CD4-positive, alpha-beta T cell (primary cell): ENCODE measurements at regions not wholly inside any gene's neighbourhood (a gene's known extent, or its start where the extent isn't known, plus 50 kb on each side); places are given as distances from the start of the nearest gene placed in this dataset.

Source experiments
- ATAC-seq: fragments of 200-7000 bp; cut with Tn5 transposase; one replicate; pipeline ENCODE4 v1.10.0; 2022; ENCODE audit warnings: mild to moderate bottlenecking; ENCODE audit not compliant: poor library complexity
- CTCF ChIA-PET: fragments of 350-600 bp; sonication (Branson Sonifier 250); formaldehyde crosslinking; loops from one replicate; lab custom pipeline; 2021; ENCODE audit warnings: antibody characterized with exemption, inconsistent platforms; lab: Charles Lee
- POLR2A ChIA-PET: fragments of 350-600 bp; sonication (Branson Sonifier 250); formaldehyde crosslinking; loops from one replicate; lab custom pipeline; 2021; ENCODE audit warnings: antibody characterized with exemption, inconsistent platforms; lab: Charles Lee
- DNase-seq, 14 experiments: peaks; one replicate each; pipeline ENCODE4 v3.0.0-alpha.2; 2013 to 2020; ENCODE audit warnings: mixed read lengths in 2 of 14
- H3K27ac ChIP-seq, 2 donors: one replicate each; pipeline versions ENCODE4 v1.5.1 to v1.7.0; 2013; ENCODE audit warnings: low read length in 2 of 2, low read depth in 1 of 2, mild to moderate bottlenecking in 1 of 2
- H3K27me3 ChIP-seq, 2 experiments: 1 replicate in 1 of 2; 2 replicates in 1 of 2; pipeline versions ENCODE4 v1.6.1 to v1.7.0; 2013; ENCODE audit warnings: low read length in 2 of 2, control low read depth in 1 of 2, mild to moderate bottlenecking in 1 of 2, moderate library complexity in 1 of 2; ENCODE audit not compliant: insufficient read depth in 2 of 2, control insufficient read depth in 1 of 2
- H3K36me3 ChIP-seq: one replicate; pipeline ENCODE4 v1.6.1; 2013; ENCODE audit warnings: low read length, control low read depth; ENCODE audit not compliant: insufficient read depth
- H3K4me1 ChIP-seq: one replicate; pipeline ENCODE4 v1.6.1; 2013; ENCODE audit warnings: low read length, control low read depth; ENCODE audit not compliant: insufficient read depth
- H3K4me3 ChIP-seq: one replicate; pipeline ENCODE4 v1.5.1; 2013; ENCODE audit warnings: mild to moderate bottlenecking, low read length, moderate library complexity
- H3K9me3 ChIP-seq, 2 experiments: 1 replicate in 1 of 2; 2 replicates in 1 of 2; pipeline versions ENCODE4 v1.6.1 to v1.7.0; 2013; ENCODE audit warnings: low read length in 2 of 2, mild to moderate bottlenecking in 2 of 2, control low read depth in 1 of 2, moderate library complexity in 1 of 2; ENCODE audit not compliant: control insufficient read depth in 1 of 2, insufficient read depth in 1 of 2
- H3K27ac Mint-ChIP-seq: one replicate; pipeline ENCODE4 v1.8.0; 2020; ENCODE audit warnings: mixed read lengths
- H3K27me3 Mint-ChIP-seq: one replicate; pipeline ENCODE4 v1.8.0; 2021; ENCODE audit warnings: mixed read lengths
- H3K36me3 Mint-ChIP-seq: one replicate; pipeline ENCODE4 v1.8.0; 2021; ENCODE audit warnings: low read depth, mixed read lengths
- H3K4me1 Mint-ChIP-seq: one replicate; pipeline ENCODE4 v1.8.0; 2021; ENCODE audit warnings: low read depth, mixed read lengths
- H3K4me3 Mint-ChIP-seq: one replicate; pipeline ENCODE4 v1.8.0; 2020; ENCODE audit warnings: mild to moderate bottlenecking, mixed read lengths
- H3K9me3 Mint-ChIP-seq: one replicate; pipeline ENCODE4 v1.8.0; 2020; ENCODE audit warnings: mixed read lengths
- intact Hi-C, 2 experiments: fragments of 100-400 bp; cut with DNase I in 1 of 2; cut with micrococcal nuclease in 1 of 2; formaldehyde crosslinking; loops; one replicate each; pipeline versions ENCODE4 v1.15.1 to v1.9.0; 2023 to 2025; cut with DNase I, micrococcal nuclease
- TF ChIP-seq, protein P1 (sequence below): fragments of 200-600 bp; IDR thresholded peaks from one replicate; pipeline ENCODE4 v1.8.0; 2022; ENCODE audit warnings: antibody characterized with exemption, mild to moderate bottlenecking

- Mint-ChIP-seq H3K27ac (no peak overlapping the region), H3K9me3 (no peaks in the 10 kb centered on the region), H3K4me1 (no peaks in the 10 kb centered on the region), H3K4me3 (no peak overlapping the region), H3K36me3 (no peaks in the 10 kb centered on the region), H3K27me3 (peaks cover 6% of the 10 kb centered on the region)
- POLR2A ChIA-PET: no interaction called here
- Histone ChIP-seq H3K27ac (no peak overlapping the region), H3K27me3 (peaks cover 0 to 9% of the 10 kb centered on the region in 2 experiments), H3K9me3 (no peaks in the 10 kb centered on the region), H3K36me3 (no peaks in the 10 kb centered on the region), H3K4me3 (no peak overlapping the region), H3K4me1 (no peaks in the 10 kb centered on the region)
- CTCF ChIA-PET: interaction anchor here (1.1 kb wide), 1 partner anchor 25 kb away, joined by 3 read pairs; no protein-coding TSS in a partner anchor
- ATAC-seq: no peak
- no peak for DNase-seq
- intact Hi-C loops: no loop called here
- TF ChIP-seq, protein P1, sequence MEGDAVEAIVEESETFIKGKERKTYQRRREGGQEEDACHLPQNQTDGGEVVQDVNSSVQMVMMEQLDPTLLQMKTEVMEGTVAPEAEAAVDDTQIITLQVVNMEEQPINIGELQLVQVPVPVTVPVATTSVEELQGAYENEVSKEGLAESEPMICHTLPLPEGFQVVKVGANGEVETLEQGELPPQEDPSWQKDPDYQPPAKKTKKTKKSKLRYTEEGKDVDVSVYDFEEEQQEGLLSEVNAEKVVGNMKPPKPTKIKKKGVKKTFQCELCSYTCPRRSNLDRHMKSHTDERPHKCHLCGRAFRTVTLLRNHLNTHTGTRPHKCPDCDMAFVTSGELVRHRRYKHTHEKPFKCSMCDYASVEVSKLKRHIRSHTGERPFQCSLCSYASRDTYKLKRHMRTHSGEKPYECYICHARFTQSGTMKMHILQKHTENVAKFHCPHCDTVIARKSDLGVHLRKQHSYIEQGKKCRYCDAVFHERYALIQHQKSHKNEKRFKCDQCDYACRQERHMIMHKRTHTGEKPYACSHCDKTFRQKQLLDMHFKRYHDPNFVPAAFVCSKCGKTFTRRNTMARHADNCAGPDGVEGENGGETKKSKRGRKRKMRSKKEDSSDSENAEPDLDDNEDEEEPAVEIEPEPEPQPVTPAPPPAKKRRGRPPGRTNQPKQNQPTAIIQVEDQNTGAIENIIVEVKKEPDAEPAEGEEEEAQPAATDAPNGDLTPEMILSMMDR: no peak
Observed at GRCh38 chr12:95402096-95402495, 71.9 kb upstream of the METAP2 start.

- ChIA-PET CTCF (no interaction called here), POLR2A (no interaction called here)
- H3K27ac ChIP-seq: no peak overlapping the region
- Mint-ChIP-seq H3K4me1 (no peaks in the 10 kb centered on the region), H3K36me3 (no peaks in the 10 kb centered on the region), H3K4me3 (no peak overlapping the region), H3K27ac (no peak overlapping the region), H3K27me3 (no peaks in the 10 kb centered on the region), H3K9me3 (no peaks in the 10 kb centered on the region)
- no peaks in the 10 kb centered on the region for H3K4me1 ChIP-seq
- no peak overlapping the region for H3K4me3 ChIP-seq
- TF ChIP-seq, protein P1: no peak
- DNase-seq (no peak), ATAC-seq (no peak)
- H3K36me3 ChIP-seq: no peaks in the 10 kb centered on the region
- intact Hi-C loops: no loop called here
- H3K9me3 ChIP-seq: no peaks in the 10 kb centered on the region
- H3K27me3 ChIP-seq: peaks cover 0 to 4% of the 10 kb centered on the region in 2 experiments
Observed at GRCh38 chr12:95408201-95408600, 65.8 kb upstream of the METAP2 start.

- ATAC-seq (no peak), DNase-seq (no peak)
- Mint-ChIP-seq H3K27ac (no peak overlapping the region), H3K9me3 (no peaks in the 10 kb centered on the region), H3K27me3 (no peaks in the 10 kb centered on the region), H3K4me3 (no peak overlapping the region), H3K36me3 (no peaks in the 10 kb centered on the region), H3K4me1 (no peaks in the 10 kb centered on the region)
- POLR2A ChIA-PET: no interaction called here
- H3K27me3 ChIP-seq: no peaks in the 10 kb centered on the region
- intact Hi-C loops: no loop called here
- no peak overlapping the region for H3K4me3 ChIP-seq
- H3K4me1 ChIP-seq: no peaks in the 10 kb centered on the region
- no peaks in the 10 kb centered on the region for H3K36me3 ChIP-seq
- TF ChIP-seq, protein P1: no peak
- CTCF ChIA-PET: no interaction called here
- H3K27ac ChIP-seq: no peak overlapping the region
- H3K9me3 ChIP-seq: no peaks in the 10 kb centered on the region
Observed at GRCh38 chr12:95411057-95411456, 62.9 kb upstream of the METAP2 start.
